ENCODE measurements at regions not wholly inside any gene's neighbourhood (a gene's known extent, or its start where the extent isn't known, plus 50 kb on each side); places are given as distances from the start of the nearest gene placed in this dataset.
"Not testable (repeated sequence)": the region's sequence is repeated elsewhere in the genome, so short reads cannot be mapped to it uniquely, and the experiment has no call there.

- not testable (repeated sequence) for H3K9me3 Mint-ChIP-seq (ENCODE audit: unreplicated experiment); H3K36me3 Mint-ChIP-seq (ENCODE audit: low read depth, unreplicated experiment); H3K27me3 Mint-ChIP-seq (ENCODE audit: unreplicated experiment); H3K27ac Mint-ChIP-seq (ENCODE audit: unreplicated experiment); H3K4me1 Mint-ChIP-seq (ENCODE audit: unreplicated experiment)
- peak overlapping the region; percentile 89 for H3K4me3 Mint-ChIP-seq (ENCODE audit: unreplicated experiment)
- peak; percentile 52 for DNase-seq (ENCODE audit: low spot score)
Observed at GRCh38 chr10:38355911-38356526, 261.9 kb downstream of the ZNF37A start.

GRCh38 chr10:38356527-38356926 is 262.4 kb downstream of the ZNF37A start:
- H3K9me3 Mint-ChIP-seq (ENCODE audit: unreplicated experiment); H3K4me1 Mint-ChIP-seq (ENCODE audit: unreplicated experiment); H3K36me3 Mint-ChIP-seq (ENCODE audit: low read depth, unreplicated experiment); DNase-seq (ENCODE audit: low spot score); H3K27ac Mint-ChIP-seq (ENCODE audit: unreplicated experiment); H3K27me3 Mint-ChIP-seq (ENCODE audit: unreplicated experiment): not testable (repeated sequence)
- H3K4me3 Mint-ChIP-seq (ENCODE audit: unreplicated experiment) = peak overlapping the region; percentile 89

- not testable (repeated sequence) for H3K36me3 Mint-ChIP-seq (ENCODE audit: low read depth, unreplicated experiment); H3K27me3 Mint-ChIP-seq (ENCODE audit: unreplicated experiment); H3K4me1 Mint-ChIP-seq (ENCODE audit: unreplicated experiment); H3K4me3 Mint-ChIP-seq (ENCODE audit: unreplicated experiment); H3K27ac Mint-ChIP-seq (ENCODE audit: unreplicated experiment); H3K9me3 Mint-ChIP-seq (ENCODE audit: unreplicated experiment); DNase-seq (ENCODE audit: low spot score)
Observed at GRCh38 chr10:38362514-38362913, 268.4 kb downstream of the ZNF37A start.

- not testable (repeated sequence) for H3K4me1 Mint-ChIP-seq (ENCODE audit: unreplicated experiment); H3K4me3 Mint-ChIP-seq (ENCODE audit: unreplicated experiment); H3K27me3 Mint-ChIP-seq (ENCODE audit: unreplicated experiment); DNase-seq (ENCODE audit: low spot score); H3K27ac Mint-ChIP-seq (ENCODE audit: unreplicated experiment); H3K36me3 Mint-ChIP-seq (ENCODE audit: low read depth, unreplicated experiment); H3K9me3 Mint-ChIP-seq (ENCODE audit: unreplicated experiment)
Observed at GRCh38 chr10:38364073-38364472, 269.9 kb downstream of the ZNF37A start.

GRCh38 chr10:38365917-38366316 is 271.8 kb downstream of the ZNF37A start:
- not testable (repeated sequence) for DNase-seq (ENCODE audit: low spot score); H3K27ac Mint-ChIP-seq (ENCODE audit: unreplicated experiment); H3K36me3 Mint-ChIP-seq (ENCODE audit: low read depth, unreplicated experiment); H3K27me3 Mint-ChIP-seq (ENCODE audit: unreplicated experiment); H3K9me3 Mint-ChIP-seq (ENCODE audit: unreplicated experiment); H3K4me1 Mint-ChIP-seq (ENCODE audit: unreplicated experiment); H3K4me3 Mint-ChIP-seq (ENCODE audit: unreplicated experiment)

GRCh38 chr10:38383800-38384199 is 289.7 kb downstream of the ZNF37A start:
- H3K27ac Mint-ChIP-seq (ENCODE audit: unreplicated experiment); H3K4me3 Mint-ChIP-seq (ENCODE audit: unreplicated experiment); H3K36me3 Mint-ChIP-seq (ENCODE audit: low read depth, unreplicated experiment); H3K9me3 Mint-ChIP-seq (ENCODE audit: unreplicated experiment); H3K4me1 Mint-ChIP-seq (ENCODE audit: unreplicated experiment); DNase-seq (ENCODE audit: low spot score); H3K27me3 Mint-ChIP-seq (ENCODE audit: unreplicated experiment): not testable (repeated sequence)

- not testable (repeated sequence) for H3K27ac Mint-ChIP-seq (ENCODE audit: unreplicated experiment); H3K4me3 Mint-ChIP-seq (ENCODE audit: unreplicated experiment); H3K9me3 Mint-ChIP-seq (ENCODE audit: unreplicated experiment); H3K4me1 Mint-ChIP-seq (ENCODE audit: unreplicated experiment); DNase-seq (ENCODE audit: low spot score); H3K27me3 Mint-ChIP-seq (ENCODE audit: unreplicated experiment); H3K36me3 Mint-ChIP-seq (ENCODE audit: low read depth, unreplicated experiment)
Observed at GRCh38 chr10:38386869-38387268, 292.7 kb downstream of the ZNF37A start.

- peak; percentile 17 for DNase-seq (ENCODE audit: low spot score)
- H3K4me3 Mint-ChIP-seq (ENCODE audit: unreplicated experiment); H3K36me3 Mint-ChIP-seq (ENCODE audit: low read depth, unreplicated experiment); H3K4me1 Mint-ChIP-seq (ENCODE audit: unreplicated experiment); H3K27ac Mint-ChIP-seq (ENCODE audit: unreplicated experiment); H3K27me3 Mint-ChIP-seq (ENCODE audit: unreplicated experiment); H3K9me3 Mint-ChIP-seq (ENCODE audit: unreplicated experiment): not testable (repeated sequence)
Observed at GRCh38 chr10:38390725-38391124, 296.6 kb downstream of the ZNF37A start.

- not testable (repeated sequence) for H3K4me3 Mint-ChIP-seq (ENCODE audit: unreplicated experiment); H3K27ac Mint-ChIP-seq (ENCODE audit: unreplicated experiment); H3K4me1 Mint-ChIP-seq (ENCODE audit: unreplicated experiment); H3K9me3 Mint-ChIP-seq (ENCODE audit: unreplicated experiment); DNase-seq (ENCODE audit: low spot score); H3K36me3 Mint-ChIP-seq (ENCODE audit: low read depth, unreplicated experiment); H3K27me3 Mint-ChIP-seq (ENCODE audit: unreplicated experiment)
Observed at GRCh38 chr10:38395465-38395864, 301.3 kb downstream of the ZNF37A start.

GRCh38 chr10:38396178-38396954 is 302.2 kb downstream of the ZNF37A start:
- H3K9me3 Mint-ChIP-seq (ENCODE audit: unreplicated experiment); H3K4me3 Mint-ChIP-seq (ENCODE audit: unreplicated experiment); DNase-seq (ENCODE audit: low spot score); H3K27me3 Mint-ChIP-seq (ENCODE audit: unreplicated experiment); H3K4me1 Mint-ChIP-seq (ENCODE audit: unreplicated experiment); H3K36me3 Mint-ChIP-seq (ENCODE audit: low read depth, unreplicated experiment); H3K27ac Mint-ChIP-seq (ENCODE audit: unreplicated experiment): not testable (repeated sequence)

- not testable (repeated sequence) for H3K4me3 Mint-ChIP-seq (ENCODE audit: unreplicated experiment); H3K4me1 Mint-ChIP-seq (ENCODE audit: unreplicated experiment); DNase-seq (ENCODE audit: low spot score); H3K36me3 Mint-ChIP-seq (ENCODE audit: low read depth, unreplicated experiment); H3K9me3 Mint-ChIP-seq (ENCODE audit: unreplicated experiment); H3K27me3 Mint-ChIP-seq (ENCODE audit: unreplicated experiment); H3K27ac Mint-ChIP-seq (ENCODE audit: unreplicated experiment)
Observed at GRCh38 chr10:38401565-38401964, 307.4 kb downstream of the ZNF37A start.

- H3K36me3 Mint-ChIP-seq (ENCODE audit: low read depth, unreplicated experiment); H3K4me1 Mint-ChIP-seq (ENCODE audit: unreplicated experiment); H3K9me3 Mint-ChIP-seq (ENCODE audit: unreplicated experiment); H3K27me3 Mint-ChIP-seq (ENCODE audit: unreplicated experiment): not testable (repeated sequence)
- peak overlapping the region; percentile 80 for H3K27ac Mint-ChIP-seq (ENCODE audit: unreplicated experiment)
- peak; percentile 70 for DNase-seq (ENCODE audit: low spot score)
- H3K4me3 Mint-ChIP-seq (ENCODE audit: unreplicated experiment) = peak overlapping the region; percentile 85
Observed at GRCh38 chr10:38402442-38403346, 308.6 kb downstream of the ZNF37A start.

All from endothelial cell (in vitro differentiated cells).